GM12865 (cell line): ENCODE measurements at regions not wholly inside any gene's neighbourhood (a gene's known extent, or its start where the extent isn't known, plus 50 kb on each side); places are given as distances from the start of the nearest gene placed in this dataset.

Experiments used
- DNase-seq: peaks from one replicate; pipeline ENCODE4 v3.0.0; 2010; ENCODE audit warnings: low read depth
- H3K4me3 ChIP-seq: 2 replicates; pipeline ENCODE4 v1.5.1; 2011; ENCODE audit warnings: mild to moderate bottlenecking, low read depth, low read length, control low read depth
- CTCF ChIP-seq: IDR thresholded peaks from 2 replicates; pipeline ENCODE4 v1.5.1; 2011; ENCODE audit warnings: low read length, control low read depth, low read depth, inconsistent platforms; ENCODE audit not compliant: insufficient read depth; ENCODE audit errors: missing control alignments

- no peak overlapping the region for H3K4me3 ChIP-seq
- no peak for DNase-seq
- no peak for TF ChIP-seq CTCF
These were observed 62.0 kb upstream of the CLMN start for GRCh38 chr14:95381726-95382125.

- no peak for DNase-seq
These were observed 60.8 kb upstream of the CLMN start for GRCh38 chr14:95380350-95381042.

GRCh38 chr14:95379634-95380033, 59.9 kb upstream of the CLMN start:
- no peak overlapping the region for H3K4me3 ChIP-seq
- no peak for TF ChIP-seq CTCF
- no peak for DNase-seq

More at GRCh38 chr14:95380350-95381042, 60.8 kb upstream of the CLMN start:
- TF ChIP-seq CTCF: no peak
- H3K4me3 ChIP-seq: no peak overlapping the region

- no peak for TF ChIP-seq CTCF
- no peak overlapping the region for H3K4me3 ChIP-seq
- no peak for DNase-seq
These were observed 55.9 kb upstream of the CLMN start for GRCh38 chr14:95375539-95376109.

- no peak for DNase-seq
These were observed 54.7 kb upstream of the CLMN start for GRCh38 chr14:95374239-95374997.

GRCh38 chr14:95370076-95370475, 50.4 kb upstream of the CLMN start:
- TF ChIP-seq CTCF: no peak
- H3K4me3 ChIP-seq: no peak overlapping the region
- no peak for DNase-seq

More at GRCh38 chr14:95374239-95374997, 54.7 kb upstream of the CLMN start:
- H3K4me3 ChIP-seq: no peak overlapping the region
- no peak for TF ChIP-seq CTCF
